Upper lobe of right lung (tissue), 1 donor: ENCODE measurements at regions not wholly inside any gene's neighbourhood (a gene's known extent, or its start where the extent isn't known, plus 50 kb on each side); places are given as distances from the start of the nearest gene placed in this dataset.

Experiments used
- ATAC-seq: fragments of 200-7000 bp; cut with Tn5 transposase; one replicate; pipeline ENCODE4 v1.9.1; 2020; ENCODE audit warnings: mild to moderate bottlenecking, moderate library complexity
- DNase-seq: peaks from one replicate; pipeline ENCODE4 v3.0.0-alpha.2; 2020
- H3K27ac ChIP-seq: fragments of 200-600 bp; one replicate; pipeline ENCODE4 v1.8.0; 2022
- H3K27me3 ChIP-seq: fragments of 200-600 bp; one replicate; pipeline ENCODE4 v1.8.0; 2022; ENCODE audit warnings: mild to moderate bottlenecking
- H3K36me3 ChIP-seq: fragments of 200-600 bp; one replicate; pipeline ENCODE4 v1.8.0; 2022
- H3K4me1 ChIP-seq: fragments of 200-600 bp; one replicate; pipeline ENCODE4 v1.8.0; 2022
- H3K4me3 ChIP-seq: fragments of 200-600 bp; one replicate; pipeline ENCODE4 v1.8.0; 2022; ENCODE audit warnings: mild to moderate bottlenecking
- H3K9me3 ChIP-seq: fragments of 200-600 bp; one replicate; pipeline ENCODE4 v1.8.0; 2022
- intact Hi-C: fragments of 100-400 bp; cut with DNase I; formaldehyde crosslinking; loops from one replicate; pipeline ENCODE4 v1.11.0; 2022
- TF ChIP-seq, protein P1 (sequence below): fragments of 200-600 bp; IDR thresholded peaks from one replicate; pipeline ENCODE4 v1.8.0; 2022; ENCODE audit warnings: antibody characterized with exemption
- donor health status: DM: no; HTN: yes; CAD: no; lungs with severe emphysema.

- H3K36me3 ChIP-seq: no peaks in the 10 kb centered on the region
- TF ChIP-seq, protein P1, sequence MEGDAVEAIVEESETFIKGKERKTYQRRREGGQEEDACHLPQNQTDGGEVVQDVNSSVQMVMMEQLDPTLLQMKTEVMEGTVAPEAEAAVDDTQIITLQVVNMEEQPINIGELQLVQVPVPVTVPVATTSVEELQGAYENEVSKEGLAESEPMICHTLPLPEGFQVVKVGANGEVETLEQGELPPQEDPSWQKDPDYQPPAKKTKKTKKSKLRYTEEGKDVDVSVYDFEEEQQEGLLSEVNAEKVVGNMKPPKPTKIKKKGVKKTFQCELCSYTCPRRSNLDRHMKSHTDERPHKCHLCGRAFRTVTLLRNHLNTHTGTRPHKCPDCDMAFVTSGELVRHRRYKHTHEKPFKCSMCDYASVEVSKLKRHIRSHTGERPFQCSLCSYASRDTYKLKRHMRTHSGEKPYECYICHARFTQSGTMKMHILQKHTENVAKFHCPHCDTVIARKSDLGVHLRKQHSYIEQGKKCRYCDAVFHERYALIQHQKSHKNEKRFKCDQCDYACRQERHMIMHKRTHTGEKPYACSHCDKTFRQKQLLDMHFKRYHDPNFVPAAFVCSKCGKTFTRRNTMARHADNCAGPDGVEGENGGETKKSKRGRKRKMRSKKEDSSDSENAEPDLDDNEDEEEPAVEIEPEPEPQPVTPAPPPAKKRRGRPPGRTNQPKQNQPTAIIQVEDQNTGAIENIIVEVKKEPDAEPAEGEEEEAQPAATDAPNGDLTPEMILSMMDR: no peak
- no peaks in the 10 kb centered on the region for H3K4me1 ChIP-seq
- no peak for ATAC-seq
- no peak overlapping the region for H3K27ac ChIP-seq
- H3K9me3 ChIP-seq: no peaks in the 10 kb centered on the region
- intact Hi-C loops: no loop called here
- no peaks in the 10 kb centered on the region for H3K27me3 ChIP-seq
- no peak for DNase-seq
- H3K4me3 ChIP-seq: no peak overlapping the region
Observed at GRCh38 chr18:38932752-38933151, 1367.2 kb upstream of the CELF4 start.

DNA sequence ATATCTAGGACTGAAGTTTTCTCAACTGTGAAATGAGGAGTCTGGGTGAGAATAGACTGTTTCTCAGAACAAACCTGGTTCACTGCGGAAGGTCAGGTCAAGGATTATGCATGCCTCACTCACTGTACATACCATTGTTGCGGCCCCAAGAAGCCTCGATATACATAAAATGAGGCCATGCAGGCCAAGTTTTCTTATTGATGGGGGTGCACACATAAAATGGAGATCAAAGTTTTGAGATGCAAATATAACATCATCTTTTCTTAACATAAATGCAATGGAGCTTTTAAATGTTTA lies 1366.1 kb upstream of the CELF4 start:
- DNase-seq: no peak
- Histone ChIP-seq H3K4me3 (no peak overlapping the region), H3K36me3 (no peaks in the 10 kb centered on the region), H3K9me3 (no peaks in the 10 kb centered on the region), H3K4me1 (no peaks in the 10 kb centered on the region), H3K27ac (no peak overlapping the region), H3K27me3 (no peaks in the 10 kb centered on the region)
- TF ChIP-seq, protein P1: no peak
- intact Hi-C loops: no loop called here
- ATAC-seq: no peak

GRCh38 chr18:38930881-38931753 lies 1365.5 kb upstream of the CELF4 start:
- DNase-seq: no peak
- Histone ChIP-seq H3K27me3 (no peaks in the 10 kb centered on the region), H3K27ac (no peak overlapping the region), H3K4me1 (no peaks in the 10 kb centered on the region), H3K4me3 (no peak overlapping the region), H3K9me3 (no peaks in the 10 kb centered on the region), H3K36me3 (no peaks in the 10 kb centered on the region)
- no peak for ATAC-seq
- TF ChIP-seq, protein P1: no peak
- intact Hi-C loops: no loop called here

GRCh38 chr18:38923540-38923939 lies 1357.9 kb upstream of the CELF4 start:
- H3K36me3 ChIP-seq: no peaks in the 10 kb centered on the region
- H3K4me3 ChIP-seq: no peak overlapping the region
- no peaks in the 10 kb centered on the region for H3K9me3 ChIP-seq
- TF ChIP-seq, protein P1: no peak
- DNase-seq (no peak), ATAC-seq (no peak)
- intact Hi-C loops: no loop called here
- no peak overlapping the region for H3K27ac ChIP-seq
- no peaks in the 10 kb centered on the region for H3K27me3 ChIP-seq
- no peaks in the 10 kb centered on the region for H3K4me1 ChIP-seq

DNA sequence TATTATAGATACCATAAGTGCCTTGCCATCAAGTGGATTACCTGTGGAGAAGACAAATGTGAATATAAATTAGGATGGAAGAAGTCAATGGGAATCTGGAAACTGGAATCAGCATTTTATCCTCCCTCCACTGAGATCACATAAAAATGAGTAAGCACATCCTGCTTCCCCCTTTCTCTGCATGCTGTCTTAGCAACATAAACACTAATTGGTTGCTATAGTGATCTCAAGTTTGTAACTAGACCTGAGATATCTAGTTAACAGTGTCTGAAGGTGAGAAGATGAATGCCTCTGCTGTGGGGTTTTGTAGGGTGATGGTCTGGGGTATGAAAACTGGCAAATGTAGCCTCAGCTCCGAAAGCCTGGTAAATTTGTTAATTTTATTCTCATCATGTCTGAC lies 1357.5 kb upstream of the CELF4 start:
- Histone ChIP-seq H3K4me3 (no peak overlapping the region), H3K36me3 (no peaks in the 10 kb centered on the region), H3K9me3 (no peaks in the 10 kb centered on the region), H3K4me1 (no peaks in the 10 kb centered on the region), H3K27me3 (no peaks in the 10 kb centered on the region), H3K27ac (no peak overlapping the region)
- intact Hi-C loops: no loop called here
- no peak for DNase-seq
- TF ChIP-seq, protein P1: no peak
- no peak for ATAC-seq

DNA sequence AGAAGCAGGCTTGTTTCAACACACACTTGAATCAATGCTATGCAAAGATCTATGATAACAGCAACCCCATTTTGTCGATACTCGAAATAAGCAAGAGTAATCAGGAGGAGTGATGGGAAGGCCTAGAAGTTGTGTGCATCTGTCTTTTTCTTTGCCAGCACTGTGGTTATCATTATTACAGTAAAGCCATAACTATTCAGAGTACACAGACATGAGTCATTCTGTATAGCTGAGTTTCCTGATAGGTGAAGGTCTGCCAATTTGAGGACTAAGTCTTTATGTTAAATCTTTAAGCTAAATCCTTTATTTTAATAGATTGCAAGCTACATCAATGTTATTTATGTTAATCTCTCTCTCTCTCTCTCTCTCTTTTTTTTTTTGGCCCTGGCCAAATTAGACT lies 1344.4 kb upstream of the CELF4 start:
- Histone ChIP-seq H3K27ac (no peak overlapping the region), H3K4me3 (no peak overlapping the region), H3K4me1 (no peaks in the 10 kb centered on the region), H3K36me3 (no peaks in the 10 kb centered on the region), H3K9me3 (no peaks in the 10 kb centered on the region), H3K27me3 (no peaks in the 10 kb centered on the region)
- TF ChIP-seq, protein P1: no peak
- DNase-seq: no peak
- intact Hi-C loops: no loop called here
- no peak for ATAC-seq
